Pancreas (tissue), 10 donors: ENCODE measurements at regions not wholly inside any gene's neighbourhood (a gene's known extent, or its start where the extent isn't known, plus 50 kb on each side); places are given as distances from the start of the nearest gene placed in this dataset.

Source experiments
- ATAC-seq, 4 donors: fragments of 200-7000 bp; cut with Tn5 transposase; one replicate each; pipeline versions ENCODE4 v1.8.0 to v1.9.1; 2020; ENCODE audit warnings: mild to moderate bottlenecking in 4 of 4, moderate library complexity in 4 of 4
- DNase-seq, 6 donors: peaks; one replicate each; pipeline ENCODE4 v3.0.0-alpha.2; 2020
- FAIRE-seq: peaks from 2 replicates; lab custom pipeline; 2012; peaks lifted over from hg19 to GRCh38; lab: Jason Lieb, UNC
- H3K27ac ChIP-seq, 4 donors: fragments of 200-600 bp; sonication (generic); 1 replicate in 3 of 4; 2 replicates in 1 of 4; pipeline versions ENCODE4 v1.5.0 to v1.8.0; 2020
- H3K27me3 ChIP-seq, 4 donors: fragments of 200-600 bp; one replicate each; pipeline ENCODE4 v1.8.0; 2021
- H3K36me3 ChIP-seq, 3 donors: fragments of 200-600 bp; sonication (generic) in 1 of 3; one replicate each; pipeline versions ENCODE4 v1.5.0 to v1.8.0; 2020 to 2021
- H3K4me1 ChIP-seq, 3 donors: fragments of 200-600 bp; one replicate each; pipeline ENCODE4 v1.8.0; 2021
- H3K4me3 ChIP-seq, 4 donors: fragments of 200-600 bp; sonication (generic) in 2 of 4; one replicate each; pipeline versions ENCODE4 v1.5.0 to v1.8.0; 2020 to 2021
- H3K9me3 ChIP-seq, 4 donors: fragments of 200-600 bp; one replicate each; pipeline ENCODE4 v1.8.0; 2021
- WGBS, 2 donors: extraction: QIAGEN DNeasy Blood & Tissue Kit; methylation state at CpG; one replicate each; pipeline ENCODE4 v1.1.7; 2013; 5-methylcytosine and 5-hydroxymethylcytosine counted together
- intact Hi-C, 3 donors: fragments of 100-400 bp; cut with DNase I; formaldehyde crosslinking; loops; one replicate each; pipeline versions ENCODE4 v1.11.1 to v1.14.2; 2022
- TF ChIP-seq, protein P1 (sequence below), 4 donors: fragments of 200-600 bp; sonication (generic) in 3 of 4; IDR thresholded peaks; one replicate each; pipeline versions ENCODE4 v1.5.0 to v1.8.0; 2021; ENCODE audit warnings: antibody characterized with exemption in 4 of 4
- donor health status: healthy with polysubstance abuse.
- donor health status: DM: no; HTN: no; CAD: no; lungs with moderate emphysema.
- donor health status: DM: no; HTN: no; CAD: no.
- donor health status: control.
- donor health status: control.
- donor health status: Bipolar disorder and iron deficiency.
- donor health status: DM: yes; HTN: yes; CAD: no.
- donor health status: DM: no; HTN: no; CAD: no.
- donor health status: DM: no; HTN: no; CAD: no.
- donor health status: DM: yes; HTN: yes; CAD: no.

DNA sequence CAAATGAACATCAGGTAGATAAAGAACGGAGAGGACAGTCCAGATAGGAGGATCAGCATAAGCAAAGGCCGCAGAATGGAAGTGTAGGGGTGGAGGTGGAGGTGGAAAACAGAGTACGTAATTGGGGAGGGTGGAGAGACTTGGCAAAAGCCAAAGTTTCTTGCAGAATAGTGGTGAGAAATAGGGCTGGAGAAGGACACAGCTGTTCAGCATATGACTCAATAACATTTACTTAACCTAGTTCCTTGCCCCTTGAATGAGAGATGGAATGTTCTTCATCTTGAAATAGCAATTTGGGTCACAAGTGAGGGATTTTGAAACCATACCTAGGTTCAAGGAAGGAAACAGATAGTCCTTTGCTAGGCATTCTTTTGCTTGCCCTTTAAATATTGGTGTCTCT is 235.9 kb upstream of the ARHGAP20 start:
- DNase-seq (no peak), ATAC-seq (peak in 1 of 4 donors; percentile 30), FAIRE-seq (no peak)
- Histone ChIP-seq H3K4me1 (no peaks in the 10 kb centered on the region), H3K27me3 (no peaks in the 10 kb centered on the region), H3K27ac (no peak overlapping the region), H3K4me3 (no peak overlapping the region), H3K36me3 (no peaks in the 10 kb centered on the region), H3K9me3 (no peaks in the 10 kb centered on the region)
- WGBS, 2 donors: 87 to 89% methylated on average over 3 of the region's 3 CpGs
- TF ChIP-seq, protein P1, sequence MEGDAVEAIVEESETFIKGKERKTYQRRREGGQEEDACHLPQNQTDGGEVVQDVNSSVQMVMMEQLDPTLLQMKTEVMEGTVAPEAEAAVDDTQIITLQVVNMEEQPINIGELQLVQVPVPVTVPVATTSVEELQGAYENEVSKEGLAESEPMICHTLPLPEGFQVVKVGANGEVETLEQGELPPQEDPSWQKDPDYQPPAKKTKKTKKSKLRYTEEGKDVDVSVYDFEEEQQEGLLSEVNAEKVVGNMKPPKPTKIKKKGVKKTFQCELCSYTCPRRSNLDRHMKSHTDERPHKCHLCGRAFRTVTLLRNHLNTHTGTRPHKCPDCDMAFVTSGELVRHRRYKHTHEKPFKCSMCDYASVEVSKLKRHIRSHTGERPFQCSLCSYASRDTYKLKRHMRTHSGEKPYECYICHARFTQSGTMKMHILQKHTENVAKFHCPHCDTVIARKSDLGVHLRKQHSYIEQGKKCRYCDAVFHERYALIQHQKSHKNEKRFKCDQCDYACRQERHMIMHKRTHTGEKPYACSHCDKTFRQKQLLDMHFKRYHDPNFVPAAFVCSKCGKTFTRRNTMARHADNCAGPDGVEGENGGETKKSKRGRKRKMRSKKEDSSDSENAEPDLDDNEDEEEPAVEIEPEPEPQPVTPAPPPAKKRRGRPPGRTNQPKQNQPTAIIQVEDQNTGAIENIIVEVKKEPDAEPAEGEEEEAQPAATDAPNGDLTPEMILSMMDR (IDR thresholded peaks at IDR 0.05): no peak
- intact Hi-C loops: no loop called here

DNA sequence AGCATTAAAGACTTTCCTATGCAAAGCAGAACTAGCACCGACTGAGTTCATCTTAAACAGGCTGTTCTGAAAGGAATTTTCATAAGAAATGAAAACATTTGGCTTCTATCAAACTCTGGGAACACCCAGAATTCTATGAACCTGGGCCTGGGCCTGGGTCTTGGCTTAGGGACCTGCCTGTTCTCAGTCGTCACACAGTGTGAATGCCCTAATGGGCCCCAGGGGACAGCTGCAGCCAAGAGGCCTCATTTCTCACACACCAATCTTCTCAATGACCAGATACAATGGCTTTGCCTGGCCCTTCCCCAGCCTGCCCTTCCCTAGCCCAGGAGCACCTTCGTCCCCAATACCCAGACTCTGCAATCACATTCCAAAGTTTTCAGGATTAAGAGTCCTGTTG is 234.9 kb upstream of the ARHGAP20 start:
- Histone ChIP-seq H3K9me3 (no peaks in the 10 kb centered on the region), H3K27me3 (no peaks in the 10 kb centered on the region), H3K27ac (no peak overlapping the region), H3K36me3 (no peaks in the 10 kb centered on the region), H3K4me1 (no peaks in the 10 kb centered on the region), H3K4me3 (no peak overlapping the region)
- ATAC-seq: no peak
- no peak for DNase-seq
- TF ChIP-seq, protein P1 (IDR thresholded peaks at IDR 0.05): no peak
- FAIRE-seq: no peak
- WGBS, 2 donors: 75 to 85% methylated on average over 3 of the region's 3 CpGs
- intact Hi-C loops: no loop called here

DNA sequence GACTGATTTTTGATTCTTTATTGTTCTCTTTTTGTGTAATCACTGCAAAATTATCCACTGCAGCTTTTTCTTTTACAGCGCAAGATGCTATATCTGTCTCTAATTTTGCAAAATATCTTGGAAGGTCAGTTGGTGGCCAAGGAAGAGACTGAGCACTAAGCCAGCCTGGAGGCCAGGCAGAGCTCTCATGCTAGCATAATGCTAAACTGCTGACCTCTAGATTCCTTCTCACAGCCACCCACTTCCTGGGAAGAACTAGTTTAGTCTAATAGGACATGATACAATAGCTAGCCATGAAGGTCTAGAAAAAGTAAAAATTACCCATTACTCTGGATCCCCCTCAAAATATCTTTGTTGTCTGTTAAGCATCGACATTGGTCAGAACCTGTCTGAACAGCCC is 227.2 kb upstream of the ARHGAP20 start:
- H3K9me3 ChIP-seq: no peaks in the 10 kb centered on the region
- WGBS, 2 donors: 78 to 90% methylated on average over 2 of the region's 2 CpGs
- FAIRE-seq (no peak), DNase-seq (no peak), ATAC-seq (no peak)
- intact Hi-C loops: no loop called here
- H3K36me3 ChIP-seq: no peaks in the 10 kb centered on the region
- H3K27me3 ChIP-seq: no peaks in the 10 kb centered on the region
- TF ChIP-seq, protein P1 (IDR thresholded peaks at IDR 0.05): no peak
- H3K4me1 ChIP-seq: no peaks in the 10 kb centered on the region
- no peak overlapping the region for H3K4me3 ChIP-seq
- no peak overlapping the region for H3K27ac ChIP-seq

DNA sequence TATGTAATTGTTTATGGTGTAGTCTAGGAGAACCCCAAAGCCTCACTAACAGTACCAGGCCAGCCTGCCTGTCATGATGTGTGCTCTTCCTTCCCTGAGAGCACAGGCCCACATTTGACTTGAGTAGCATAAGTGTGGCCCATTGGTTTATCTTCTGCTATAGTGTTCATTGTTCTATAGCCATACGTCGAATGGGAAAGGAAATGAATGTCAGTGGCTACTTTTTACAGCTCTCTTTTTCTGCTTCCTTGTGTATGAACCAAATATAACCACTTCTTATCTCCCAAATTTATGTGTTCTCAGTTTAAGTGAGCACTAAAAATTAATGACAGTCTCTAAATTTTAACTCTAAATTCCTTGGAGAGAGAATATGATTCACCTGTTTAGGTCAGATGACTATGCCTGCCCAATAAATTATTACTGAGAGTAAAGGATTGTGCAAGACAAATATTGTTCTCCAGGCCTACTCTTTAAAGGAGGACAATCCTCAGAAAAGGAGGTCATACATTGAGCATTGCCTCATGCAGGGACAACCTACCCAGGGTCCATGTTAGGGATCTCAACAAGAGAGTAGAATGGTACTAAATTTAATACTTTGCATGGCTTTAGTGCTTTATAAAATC is 222.9 kb upstream of the ARHGAP20 start:
- TF ChIP-seq, protein P1 (IDR thresholded peaks at IDR 0.05): no peak
- Histone ChIP-seq H3K36me3 (no peaks in the 10 kb centered on the region), H3K27ac (no peak overlapping the region), H3K4me1 (no peaks in the 10 kb centered on the region), H3K9me3 (no peaks in the 10 kb centered on the region), H3K4me3 (no peak overlapping the region), H3K27me3 (no peaks in the 10 kb centered on the region)
- 75 to 79% methylated on average over 2 of the region's 2 CpGs for WGBS, 2 donors
- ATAC-seq (no peak), DNase-seq (no peak), FAIRE-seq (no peak)
- intact Hi-C loops: no loop called here

DNA sequence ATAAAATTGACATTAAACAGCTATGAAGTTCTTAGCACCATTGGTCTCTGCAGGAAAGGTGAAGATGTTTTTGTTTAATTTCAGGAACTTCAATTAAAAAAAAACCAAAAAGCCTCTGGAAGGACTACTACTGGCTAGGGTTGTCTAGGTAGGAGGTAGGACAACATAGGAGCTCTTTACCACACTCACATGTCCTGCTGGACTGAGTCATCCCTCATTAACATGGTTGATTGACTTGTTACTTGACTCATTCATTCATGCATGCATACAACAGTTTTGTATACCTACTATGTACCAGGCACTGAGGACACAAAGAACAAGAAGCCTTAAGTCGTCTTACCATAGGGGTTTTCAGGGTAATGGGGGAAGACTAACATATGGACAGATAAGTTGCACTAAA is 216.9 kb upstream of the ARHGAP20 start:
- ATAC-seq: no peak
- WGBS, 2 donors: 0 to 37% methylated on average over 1 of the region's 1 CpG
- Histone ChIP-seq H3K4me1 (no peaks in the 10 kb centered on the region), H3K4me3 (no peak overlapping the region), H3K36me3 (no peaks in the 10 kb centered on the region), H3K9me3 (no peaks in the 10 kb centered on the region), H3K27me3 (no peaks in the 10 kb centered on the region), H3K27ac (no peak overlapping the region)
- TF ChIP-seq, protein P1 (IDR thresholded peaks at IDR 0.05): no peak
- intact Hi-C loops: no loop called here
- no peak for DNase-seq
- no peak for FAIRE-seq
